Activated CD4-positive, alpha-beta T cell treated with anti-CD3 and anti-CD28 coated beads for 4 hours (primary cell): ENCODE measurements at regions not wholly inside any gene's neighbourhood (a gene's known extent, or its start where the extent isn't known, plus 50 kb on each side); places are given as distances from the start of the nearest gene placed in this dataset.
"Not testable (repeated sequence)": the region's sequence is repeated elsewhere in the genome, so short reads cannot be mapped to it uniquely, and the experiment has no call there.

Source experiments
- DNase-seq, 2 donors: peaks; one replicate each; pipeline ENCODE4 v3.0.0-alpha.2; 2020

DNA sequence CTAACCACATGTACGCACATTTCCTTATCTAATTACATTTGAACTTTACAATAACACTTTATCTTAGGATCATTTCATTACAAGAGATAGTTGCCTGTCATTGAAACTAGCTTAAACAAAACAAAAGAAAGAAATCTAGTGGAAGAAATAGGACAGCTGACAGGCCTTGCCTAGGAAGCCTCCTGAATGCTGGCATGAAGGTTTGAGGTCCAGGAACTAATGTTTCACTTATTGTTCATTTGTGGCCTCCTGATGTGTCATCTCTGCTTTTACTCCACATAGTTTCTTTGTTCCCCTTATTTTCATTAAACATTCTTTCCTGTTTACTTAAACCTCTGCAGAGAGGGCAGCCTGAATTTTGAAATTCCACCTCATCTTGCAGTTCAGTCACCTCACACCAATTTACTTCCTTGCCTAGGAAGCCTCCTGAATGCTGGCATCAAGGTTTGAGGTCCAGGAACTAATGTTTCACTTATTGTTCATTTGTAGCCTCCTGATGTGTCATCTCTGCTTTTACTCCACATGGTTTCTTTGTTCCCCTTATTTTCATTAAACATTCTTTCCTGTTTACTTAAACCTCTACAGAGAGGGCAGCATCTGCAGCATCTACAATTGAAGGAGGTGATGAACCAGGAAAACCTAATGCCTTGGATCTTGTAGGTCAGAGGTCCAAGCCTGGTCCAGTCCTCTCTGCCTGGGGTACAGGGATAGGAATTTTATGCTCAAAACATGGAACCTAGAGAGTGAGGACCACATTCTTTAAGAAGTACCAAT is 319.2 kb downstream of the SPATA31A1 start:
- not testable (repeated sequence) for DNase-seq

- DNase-seq, result not testable (repeated sequence)
Observed at GRCh38 chr9:39675211-39675553, 319.7 kb downstream of the SPATA31A1 start.

GRCh38 chr9:39678534-39679263 is 323.2 kb downstream of the SPATA31A1 start:
- not testable (repeated sequence) for DNase-seq

DNA sequence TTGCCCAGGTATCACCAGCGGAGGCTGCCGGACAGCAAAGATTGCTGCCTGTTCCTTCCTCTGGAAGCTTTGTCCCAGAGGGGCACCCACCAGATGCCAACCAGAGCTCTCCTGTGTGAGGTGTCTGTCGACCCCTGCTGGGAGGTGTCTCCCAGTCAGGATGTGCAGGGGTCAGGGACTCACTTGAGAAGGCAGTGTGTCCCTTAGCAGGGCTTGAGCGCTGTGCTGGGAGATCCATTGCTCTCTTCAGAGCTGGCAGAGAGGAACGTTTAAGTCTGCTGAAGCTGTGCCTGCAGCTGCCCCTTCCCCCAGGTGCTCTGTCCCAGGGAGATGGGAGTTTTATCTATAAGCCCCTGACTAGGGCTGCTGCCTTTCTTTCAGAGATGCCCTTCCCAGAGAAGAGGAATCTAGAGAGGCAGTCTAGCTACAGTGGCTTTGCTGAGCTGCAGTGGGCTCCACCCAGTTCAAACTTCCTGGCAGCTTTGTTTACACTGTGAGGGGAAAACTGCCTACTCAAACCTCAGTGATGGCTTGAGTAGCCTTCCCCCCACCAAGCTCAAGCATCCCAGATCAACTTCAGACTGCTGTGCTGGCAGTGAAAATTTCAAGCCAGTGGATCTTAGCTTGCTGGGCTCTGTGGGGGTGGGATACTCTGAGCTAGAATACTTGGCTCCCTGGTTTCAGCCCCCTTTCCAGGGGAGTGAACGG is 325.4 kb downstream of the SPATA31A1 start:
- not testable (repeated sequence) for DNase-seq

DNA sequence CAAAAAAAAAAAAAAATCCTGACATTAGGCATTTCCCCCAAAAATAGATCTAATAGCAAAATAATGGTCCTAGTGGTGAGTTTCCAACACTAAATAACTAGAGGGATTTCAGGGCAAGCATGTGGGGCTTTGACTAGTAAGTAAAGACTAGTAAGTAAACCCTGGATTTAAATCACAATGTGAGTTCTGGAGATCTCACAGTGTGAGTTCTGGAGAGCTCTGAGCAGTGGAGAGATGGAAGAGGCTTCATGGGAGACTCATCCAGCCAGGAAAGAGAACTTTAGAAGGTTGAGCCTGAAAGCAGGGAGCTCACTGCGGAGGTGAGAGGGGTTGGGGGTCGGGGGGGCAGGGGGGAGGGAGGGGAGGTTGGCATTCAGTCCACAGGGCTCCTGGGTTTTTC is 373.4 kb downstream of the SPATA31A1 start:
- not testable (repeated sequence) for DNase-seq

- not testable (repeated sequence) for DNase-seq
Observed at GRCh38 chr9:39744898-39745297, 389.4 kb downstream of the SPATA31A1 start.

GRCh38 chr9:39775570-39775969 is 420.1 kb downstream of the SPATA31A1 start:
- not testable (repeated sequence) for DNase-seq

- peak in 1 of 2 donors; percentile 11 for DNase-seq
Observed at GRCh38 chr9:39791356-39791755, 435.9 kb downstream of the SPATA31A1 start.

- not testable (repeated sequence) for DNase-seq
Observed at GRCh38 chr9:39797935-39798334, 442.5 kb downstream of the SPATA31A1 start.

GRCh38 chr9:39799252-39799651 is 443.8 kb downstream of the SPATA31A1 start:
- DNase-seq, result not testable (repeated sequence)

DNA sequence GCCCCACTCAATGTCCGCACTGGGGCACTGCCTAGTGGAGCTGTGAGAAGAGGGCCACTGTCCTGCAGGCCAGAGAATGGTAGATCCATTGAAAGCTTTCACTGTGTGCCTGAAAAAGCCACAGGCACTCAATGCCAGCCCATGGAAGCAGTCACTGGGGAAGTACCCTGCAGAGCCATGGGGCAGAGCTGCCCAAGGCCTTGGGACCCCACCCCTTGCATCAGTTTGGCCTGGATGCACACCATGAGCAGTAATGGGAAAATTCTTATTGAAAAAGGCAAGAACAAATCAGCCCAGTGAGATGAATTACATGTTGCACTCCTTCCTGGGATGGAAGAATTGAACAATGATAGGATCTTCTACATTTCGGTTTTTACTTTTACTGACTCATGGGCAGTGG is 447.1 kb downstream of the SPATA31A1 start:
- DNase-seq, result not testable (repeated sequence)

DNA sequence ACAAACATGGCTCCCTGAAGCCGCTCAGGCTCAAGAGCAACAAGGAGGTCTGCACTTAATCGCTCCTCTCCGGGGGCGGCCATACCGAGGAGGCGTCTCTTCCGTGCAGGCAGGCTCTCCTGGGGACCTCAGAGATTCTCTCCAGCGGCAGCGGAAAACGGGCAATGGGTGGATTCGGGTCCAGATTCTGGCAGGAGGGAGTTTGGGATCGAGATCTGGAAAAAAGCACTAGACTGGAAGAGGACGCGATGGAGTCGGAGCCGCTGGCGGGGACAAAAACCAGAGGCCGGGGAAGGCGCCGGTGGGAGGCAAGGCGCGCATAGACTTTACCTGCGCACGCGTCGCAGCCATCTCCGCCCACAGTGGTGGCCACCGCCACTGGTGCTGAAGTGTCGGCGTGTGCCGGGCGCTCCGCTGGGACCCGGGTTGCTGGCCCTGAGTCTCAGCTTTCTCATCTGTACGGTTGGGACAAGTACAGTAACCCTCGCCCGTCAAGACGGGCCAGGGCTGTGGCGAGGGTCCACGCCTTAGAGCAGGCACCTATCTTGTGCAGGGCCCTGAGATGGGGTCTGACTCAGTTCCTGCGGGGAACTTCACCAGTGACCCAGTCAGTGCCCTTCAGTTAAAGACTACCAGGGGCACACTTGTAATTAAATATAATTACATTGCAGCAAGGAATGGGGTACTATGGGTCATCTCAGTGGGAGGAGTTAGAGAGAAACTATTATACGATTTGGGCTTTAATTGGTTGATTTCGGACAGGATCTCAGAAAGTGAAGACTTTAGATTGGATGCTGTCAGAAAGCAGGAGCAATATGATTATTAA is 454.1 kb downstream of the SPATA31A1 start:
- DNase-seq, result peak; percentile 48 to 49

GRCh38 chr9:39810401-39810800 is 454.9 kb downstream of the SPATA31A1 start:
- not testable (repeated sequence) for DNase-seq

GRCh38 chr9:39811615-39812014 is 456.1 kb downstream of the SPATA31A1 start:
- not testable (repeated sequence) for DNase-seq

GRCh38 chr9:39828457-39828856 is 473.0 kb downstream of the SPATA31A1 start:
- DNase-seq, result not testable (repeated sequence)
